Sciatic nerve (tissue), 2 donors: ENCODE measurements at regions not wholly inside any gene's neighbourhood (a gene's known extent, or its start where the extent isn't known, plus 50 kb on each side); places are given as distances from the start of the nearest gene placed in this dataset. TPM values are rescaled to one million over a fixed set of nuclear protein-coding genes. Genes with fewer than 3 reads are reported as not detected.

Experiments
- ATAC-seq: fragments of 200-7000 bp; cut with Tn5 transposase; one replicate; pipeline ENCODE4 v1.9.1; 2020; ENCODE audit warnings: mild to moderate bottlenecking, moderate library complexity
- DNase-seq: peaks from one replicate; pipeline ENCODE4 v3.0.0-alpha.2; 2020; ENCODE audit warnings: low spot score
- intact Hi-C: fragments of 100-400 bp; cut with DNase I; formaldehyde crosslinking; loops from one replicate; pipeline ENCODE4 v1.14.2; 2022
- microRNA-seq: library from miRNA; unstranded; fragments of <30 nt; microRNA quantifications from one replicate; pipeline ENCODE4 v1.2.0, GENCODE V29; 2020
- donor health status: DM: no; HTN: no; CAD: no.
- donor health status: DM: no; HTN: no; CAD: no.

- DNase-seq (no peak), ATAC-seq (no peak)
- intact Hi-C loops: no loop called here
These were observed 80.9 kb upstream of the ZC3H12A start for GRCh38 chr1:37393173-37394120.

GRCh38 chr1:37394574-37395464, 79.6 kb upstream of the ZC3H12A start:
- ATAC-seq (no peak), DNase-seq (no peak)
- intact Hi-C loops: no loop called here

DNA sequence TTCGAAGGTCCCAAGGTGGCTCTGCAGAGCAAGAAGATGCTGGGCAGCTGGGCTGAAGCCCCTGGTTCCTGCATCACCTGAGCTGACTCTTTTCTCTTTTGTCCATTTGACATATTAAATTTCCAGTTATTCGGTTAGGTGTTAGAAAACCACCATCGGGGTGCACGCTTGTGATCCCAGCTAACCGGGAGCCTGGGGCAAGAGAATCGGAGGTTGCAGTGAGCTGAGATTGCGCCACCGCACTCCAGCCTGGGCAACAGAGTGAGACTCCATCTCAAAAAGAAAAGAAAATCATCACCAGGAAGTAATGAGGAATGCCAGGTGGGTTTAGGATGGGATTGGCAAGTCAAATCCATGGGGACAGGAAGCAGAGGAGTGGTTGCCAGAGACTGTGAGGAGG, 76.3 kb upstream of the ZC3H12A start:
- ATAC-seq: no peak
- intact Hi-C loops: no loop called here

DNA sequence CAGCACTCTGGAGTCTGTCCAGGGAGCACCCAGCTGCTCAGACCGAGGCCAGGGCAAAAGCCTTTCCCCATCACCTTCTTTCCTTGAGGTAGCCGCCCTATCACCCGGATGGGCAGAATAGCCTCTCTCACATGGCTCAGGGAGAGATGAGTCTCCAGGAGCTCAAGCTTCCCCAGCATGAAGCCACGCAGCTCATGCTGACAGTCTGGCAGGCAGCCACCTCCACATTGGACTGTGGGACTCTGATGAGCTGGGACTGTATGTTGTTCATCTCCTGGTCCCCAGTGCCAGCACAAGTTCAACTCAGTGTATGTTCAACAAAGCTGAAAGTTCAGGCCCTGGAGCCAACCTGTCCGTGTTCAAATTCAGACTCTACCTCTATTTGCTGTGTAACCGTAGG, 75.2 kb upstream of the ZC3H12A start:
- no peak for ATAC-seq
- intact Hi-C loops: no loop called here
- DNase-seq: no peak

More for the DNA sequence above, 76.3 kb upstream of the ZC3H12A start:
- DNase-seq: no peak

GRCh38 chr1:37399830-37400464, 74.4 kb upstream of the ZC3H12A start:
- intact Hi-C loops: no loop called here
- no peak for DNase-seq
- ATAC-seq: no peak

DNA sequence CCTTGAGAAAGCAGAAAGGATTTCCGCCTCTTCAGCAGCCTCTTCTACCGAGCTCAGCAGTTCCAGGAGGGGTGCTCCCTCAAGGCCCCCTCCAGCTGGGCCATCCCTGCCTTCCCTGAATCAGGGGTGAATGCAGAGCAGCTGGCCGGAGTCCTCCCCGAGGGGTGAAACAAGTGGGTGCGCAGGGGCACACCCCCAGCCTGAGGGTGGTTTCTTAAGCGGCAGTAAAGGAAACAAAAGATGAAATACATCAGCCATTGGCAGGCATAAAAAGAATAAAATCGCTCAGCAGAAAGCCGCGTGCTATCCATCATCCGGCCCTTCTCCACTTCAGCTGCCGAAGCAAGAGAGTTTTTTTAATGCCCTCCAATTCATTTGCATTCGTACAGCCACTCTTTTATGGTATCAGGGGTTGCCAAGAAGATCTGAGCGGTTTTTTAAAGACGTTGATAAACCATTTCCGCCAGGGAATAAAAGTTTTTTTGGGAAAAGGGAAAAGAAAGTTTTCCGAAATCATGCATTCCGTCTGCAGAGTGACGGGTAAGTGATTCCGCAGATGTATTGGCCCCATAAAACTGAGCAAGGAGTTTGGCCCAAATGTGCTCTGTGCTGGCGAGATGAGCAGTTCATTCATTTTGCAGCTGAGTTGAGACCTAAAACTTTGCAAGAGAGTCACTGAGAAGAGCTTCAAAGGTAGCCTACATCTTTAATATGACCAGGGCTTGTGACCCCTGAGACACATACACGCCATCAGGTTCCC, 73.7 kb upstream of the ZC3H12A start:
- intact Hi-C loops: no loop called here
- ATAC-seq: no peak
- DNase-seq: no peak

DNA sequence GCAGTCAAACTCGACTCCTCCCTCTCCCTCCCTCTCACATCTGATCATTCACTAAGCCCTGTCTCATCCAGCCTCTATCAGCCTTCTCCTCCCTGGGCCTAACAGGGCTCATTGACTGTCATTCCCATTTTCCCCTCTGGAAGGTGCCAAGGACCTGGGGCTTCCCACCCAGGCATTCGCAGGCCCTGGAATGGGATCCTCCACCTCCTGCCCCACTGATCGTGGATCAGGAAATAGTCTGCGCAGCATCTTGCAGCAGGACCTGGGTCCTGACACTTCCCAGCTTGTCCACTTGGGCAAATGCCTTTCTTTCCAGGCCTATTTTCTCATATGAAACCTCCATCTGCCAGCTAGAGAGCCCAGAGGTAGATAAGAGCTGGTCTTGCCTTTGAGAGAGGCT, 71.2 kb upstream of the ZC3H12A start:
- intact Hi-C loops: no loop called here
- no peak for DNase-seq
- ATAC-seq: no peak

GRCh38 chr1:37404711-37405110, 69.7 kb upstream of the ZC3H12A start:
- no peak for ATAC-seq
- intact Hi-C loops: no loop called here
- no peak for DNase-seq

- intact Hi-C loops: no loop called here
- ATAC-seq: no peak
- no peak for DNase-seq
These were observed 64.3 kb upstream of the ZC3H12A start for GRCh38 chr1:37410105-37410504.

DNA sequence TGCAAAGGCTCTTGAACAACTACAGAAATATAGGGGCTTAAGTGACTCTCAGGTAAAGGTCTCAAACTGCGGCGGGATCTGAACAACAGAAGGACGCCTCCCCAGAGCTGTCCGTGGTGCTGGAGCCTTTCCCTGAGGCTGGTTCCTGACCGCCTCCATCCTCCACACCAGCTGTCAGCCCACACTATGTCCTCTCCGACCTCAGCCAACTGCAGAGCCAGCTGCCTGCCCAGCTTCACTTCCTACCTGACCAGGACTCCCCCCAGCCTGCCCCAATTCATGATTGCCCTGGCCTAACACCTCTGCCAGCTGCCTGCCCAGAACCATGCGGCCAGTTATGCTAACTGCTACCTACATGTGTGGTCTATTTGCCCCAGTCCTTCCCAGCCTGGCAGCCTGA, 63.6 kb upstream of the ZC3H12A start:
- ATAC-seq (no peak), DNase-seq (no peak)
- intact Hi-C loops: no loop called here

DNA sequence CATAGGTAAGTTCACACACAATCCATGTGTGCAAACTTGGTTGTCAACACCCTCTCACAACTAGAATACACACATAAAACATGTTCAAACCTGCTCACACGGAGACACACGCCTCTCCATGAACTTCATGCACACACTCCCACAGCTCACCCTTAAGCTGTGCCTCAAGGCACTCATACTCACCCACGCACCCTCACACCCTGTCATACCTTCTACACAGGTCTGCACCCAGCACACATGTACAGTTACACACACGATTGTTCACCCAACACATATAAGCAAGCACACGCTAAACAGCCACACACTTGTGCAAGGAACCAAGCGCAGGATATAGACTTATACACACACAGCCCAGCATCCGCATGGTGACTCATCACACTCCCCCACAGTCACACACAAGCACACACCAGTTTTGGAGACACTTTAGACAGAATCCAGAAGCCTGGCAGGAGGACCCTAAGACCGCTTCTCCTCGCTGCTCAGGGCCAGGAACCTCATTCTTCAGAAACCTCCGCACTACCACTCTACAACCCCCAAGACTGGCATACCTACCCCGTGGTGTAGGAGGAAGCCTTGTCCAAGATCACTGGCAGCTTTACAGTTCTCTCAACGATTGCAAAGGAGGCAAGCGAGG, 58.7 kb upstream of the ZC3H12A start:
- intact Hi-C loops: no loop called here
- no peak for ATAC-seq
- DNase-seq: no peak

GRCh38 chr1:37420456-37420855, 53.9 kb upstream of the ZC3H12A start:
- no peak for ATAC-seq
- intact Hi-C loops: no loop called here
- DNase-seq: no peak

GRCh38 chr1:37423810-37424209, 50.6 kb upstream of the ZC3H12A start:
- DNase-seq (no peak), ATAC-seq (no peak)
- intact Hi-C loops: no loop called here

DNA sequence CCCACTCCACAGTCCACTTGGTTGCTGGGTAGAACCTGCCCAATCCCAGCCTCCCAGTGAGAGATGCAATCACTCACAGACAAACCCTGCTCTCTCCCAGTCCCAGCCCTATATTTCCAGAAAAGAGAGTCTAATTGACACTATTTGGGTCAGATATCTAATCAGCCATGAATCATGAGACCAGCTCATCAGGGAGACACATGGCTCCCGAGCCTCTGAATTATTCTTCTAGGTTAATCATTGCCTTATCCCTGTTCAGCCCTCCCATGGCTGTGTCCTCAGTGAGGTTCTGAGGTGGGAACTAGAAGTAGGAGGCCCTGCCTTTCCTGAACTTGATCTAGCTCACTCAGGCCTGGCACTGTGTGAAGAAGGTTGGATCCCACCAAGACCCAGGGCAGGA, 49.9 kb upstream of the ZC3H12A start:
- DNase-seq (no peak), ATAC-seq (no peak)
- intact Hi-C loops: no loop called here

Small RNA genes in the stretch of these regions (microRNA-seq; reads per million reads assigned to microRNA genes)
- gene MIR4255: not detected
